ENCODE measurements at regions not wholly inside any gene's neighbourhood (a gene's known extent, or its start where the extent isn't known, plus 50 kb on each side); places are given as distances from the start of the nearest gene placed in this dataset.

DNA sequence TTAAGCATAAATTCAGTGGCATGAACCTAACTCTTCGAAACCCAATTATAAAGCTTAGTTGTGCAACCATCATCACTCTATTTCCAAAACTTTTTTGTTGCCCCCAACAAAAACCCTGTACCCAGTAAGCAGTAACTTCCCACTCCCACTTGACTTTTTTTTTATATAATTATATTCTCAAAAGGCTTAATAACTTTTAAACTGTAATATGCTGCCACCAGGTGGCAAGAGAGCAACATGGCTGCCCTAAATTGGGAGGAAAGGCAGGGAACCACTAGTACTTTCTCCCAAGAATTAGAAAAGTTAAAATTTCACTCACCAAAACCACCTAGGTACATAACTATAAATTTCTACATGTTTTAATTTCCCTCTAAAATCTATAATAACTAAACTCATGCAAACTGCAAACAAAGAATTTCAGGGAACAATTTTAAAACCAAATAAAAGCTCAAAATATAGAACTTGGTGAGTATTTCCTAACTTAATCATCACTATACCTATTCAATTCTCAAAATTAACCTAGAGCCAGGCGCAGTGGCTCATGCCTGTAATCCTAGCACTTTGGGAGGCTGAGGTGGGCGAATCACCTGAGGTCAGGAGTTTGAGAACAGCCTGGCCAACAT, 50.2 kb upstream of the RNF38 start:
- Mint-ChIP-seq H3K9me3 (peaks cover 1% of the 10 kb centered on the region), H3K4me1 (peaks cover 25% of the 10 kb centered on the region), H3K27ac (no peak overlapping the region), H3K27me3 (ENCODE audit: insufficient read depth) (no peaks in the 10 kb centered on the region), H3K36me3 (ENCODE audit: low read depth) (peaks cover 12% of the 10 kb centered on the region), H3K4me3 (no peak overlapping the region)
- Histone ChIP-seq H3K4me3 (ENCODE audit: low read length) (no peak overlapping the region), H3K27ac (ENCODE audit: low read depth, low read length) (no peak overlapping the region), H3K27me3 (ENCODE audit: control insufficient read depth, insufficient read depth, low read length, poor library complexity, severe bottlenecking) (no peaks in the 10 kb centered on the region), H3K9me3 (ENCODE audit: control insufficient read depth, low read length) (no peaks in the 10 kb centered on the region), H3K36me3 (ENCODE audit: control insufficient read depth, insufficient read depth, low read length) (no peaks in the 10 kb centered on the region), H3K9ac (ENCODE audit: extremely low read depth, low read length, poor library complexity, severe bottlenecking) (no peak overlapping the region), H3K4me1 (ENCODE audit: control insufficient read depth, insufficient read depth, low read length) (peaks cover 2% of the 10 kb centered on the region)
- DNase-seq, result no peak
- TF ChIP-seq, protein P1, sequence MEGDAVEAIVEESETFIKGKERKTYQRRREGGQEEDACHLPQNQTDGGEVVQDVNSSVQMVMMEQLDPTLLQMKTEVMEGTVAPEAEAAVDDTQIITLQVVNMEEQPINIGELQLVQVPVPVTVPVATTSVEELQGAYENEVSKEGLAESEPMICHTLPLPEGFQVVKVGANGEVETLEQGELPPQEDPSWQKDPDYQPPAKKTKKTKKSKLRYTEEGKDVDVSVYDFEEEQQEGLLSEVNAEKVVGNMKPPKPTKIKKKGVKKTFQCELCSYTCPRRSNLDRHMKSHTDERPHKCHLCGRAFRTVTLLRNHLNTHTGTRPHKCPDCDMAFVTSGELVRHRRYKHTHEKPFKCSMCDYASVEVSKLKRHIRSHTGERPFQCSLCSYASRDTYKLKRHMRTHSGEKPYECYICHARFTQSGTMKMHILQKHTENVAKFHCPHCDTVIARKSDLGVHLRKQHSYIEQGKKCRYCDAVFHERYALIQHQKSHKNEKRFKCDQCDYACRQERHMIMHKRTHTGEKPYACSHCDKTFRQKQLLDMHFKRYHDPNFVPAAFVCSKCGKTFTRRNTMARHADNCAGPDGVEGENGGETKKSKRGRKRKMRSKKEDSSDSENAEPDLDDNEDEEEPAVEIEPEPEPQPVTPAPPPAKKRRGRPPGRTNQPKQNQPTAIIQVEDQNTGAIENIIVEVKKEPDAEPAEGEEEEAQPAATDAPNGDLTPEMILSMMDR (conservative IDR thresholded peaks at IDR 0.05), result peak; percentile 89
- WGBS, 2 experiments (ENCODE audit: insufficient coverage in 1 of 2, insufficient read length in 1 of 2), result 85 to 100% methylated on average over 1 to 3 of the region's 3 CpGs
